AG10803 (cell line): ENCODE measurements at regions not wholly inside any gene's neighbourhood (a gene's known extent, or its start where the extent isn't known, plus 50 kb on each side); places are given as distances from the start of the nearest gene placed in this dataset.

Source experiments
- DNase-seq: peaks from one replicate; pipeline ENCODE4 v3.0.0; 2010; ENCODE audit warnings: low read depth
- H3K4me3 ChIP-seq: 2 replicates; pipeline ENCODE4 v1.5.1; 2011; ENCODE audit warnings: mild to moderate bottlenecking, low read length, control low read depth
- TF ChIP-seq, protein P1 (sequence below): conservative IDR thresholded peaks from 2 replicates; pipeline ENCODE4 v1.5.1; 2011; ENCODE audit warnings: mild to moderate bottlenecking, low read length, control low read depth, inconsistent platforms

DNA sequence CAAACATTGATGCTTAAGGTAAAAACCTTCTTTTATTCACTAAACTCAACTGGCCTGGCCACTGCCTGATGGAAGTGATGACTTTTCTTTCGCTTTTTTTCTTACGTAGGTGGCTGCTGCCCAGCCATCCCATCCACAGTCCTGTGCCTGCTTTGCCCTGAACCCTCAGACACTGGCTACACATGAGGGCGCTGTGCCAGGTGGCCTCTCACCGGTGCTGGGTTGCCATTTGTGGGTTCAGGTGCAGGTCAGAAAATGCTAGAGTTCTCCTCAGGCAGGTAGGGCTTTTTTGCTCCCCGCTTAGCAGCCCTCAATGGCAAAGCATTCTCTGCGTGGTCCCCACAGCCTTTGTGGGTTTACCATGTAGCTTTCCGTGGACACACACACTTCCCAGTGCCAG lies 88.3 kb upstream of the PRR23E start:
- no peak overlapping the region for H3K4me3 ChIP-seq
- TF ChIP-seq, protein P1, sequence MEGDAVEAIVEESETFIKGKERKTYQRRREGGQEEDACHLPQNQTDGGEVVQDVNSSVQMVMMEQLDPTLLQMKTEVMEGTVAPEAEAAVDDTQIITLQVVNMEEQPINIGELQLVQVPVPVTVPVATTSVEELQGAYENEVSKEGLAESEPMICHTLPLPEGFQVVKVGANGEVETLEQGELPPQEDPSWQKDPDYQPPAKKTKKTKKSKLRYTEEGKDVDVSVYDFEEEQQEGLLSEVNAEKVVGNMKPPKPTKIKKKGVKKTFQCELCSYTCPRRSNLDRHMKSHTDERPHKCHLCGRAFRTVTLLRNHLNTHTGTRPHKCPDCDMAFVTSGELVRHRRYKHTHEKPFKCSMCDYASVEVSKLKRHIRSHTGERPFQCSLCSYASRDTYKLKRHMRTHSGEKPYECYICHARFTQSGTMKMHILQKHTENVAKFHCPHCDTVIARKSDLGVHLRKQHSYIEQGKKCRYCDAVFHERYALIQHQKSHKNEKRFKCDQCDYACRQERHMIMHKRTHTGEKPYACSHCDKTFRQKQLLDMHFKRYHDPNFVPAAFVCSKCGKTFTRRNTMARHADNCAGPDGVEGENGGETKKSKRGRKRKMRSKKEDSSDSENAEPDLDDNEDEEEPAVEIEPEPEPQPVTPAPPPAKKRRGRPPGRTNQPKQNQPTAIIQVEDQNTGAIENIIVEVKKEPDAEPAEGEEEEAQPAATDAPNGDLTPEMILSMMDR: no peak
- DNase-seq: no peak

DNA sequence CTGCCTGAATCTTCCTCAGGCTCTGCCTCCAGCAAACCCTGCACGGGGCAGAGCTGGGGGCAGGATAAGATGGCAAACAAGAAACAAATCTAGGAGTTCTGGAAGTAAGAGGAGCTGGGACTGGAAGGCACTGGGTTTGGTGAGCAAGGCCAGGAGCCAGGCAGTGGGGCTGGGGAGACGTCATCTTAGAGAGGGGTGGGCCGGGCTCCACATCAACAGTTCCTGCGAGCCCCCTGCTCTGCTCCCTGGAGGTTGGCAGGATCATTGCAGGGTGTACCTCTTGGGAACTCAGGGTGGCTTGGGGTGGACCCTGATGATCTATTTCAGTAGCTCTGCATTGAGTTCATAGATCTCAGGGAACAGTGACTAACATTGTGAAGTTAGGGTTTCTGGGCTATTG lies 87.3 kb upstream of the PRR23E start:
- TF ChIP-seq, protein P1: no peak
- H3K4me3 ChIP-seq: no peak overlapping the region
- DNase-seq: no peak

DNA sequence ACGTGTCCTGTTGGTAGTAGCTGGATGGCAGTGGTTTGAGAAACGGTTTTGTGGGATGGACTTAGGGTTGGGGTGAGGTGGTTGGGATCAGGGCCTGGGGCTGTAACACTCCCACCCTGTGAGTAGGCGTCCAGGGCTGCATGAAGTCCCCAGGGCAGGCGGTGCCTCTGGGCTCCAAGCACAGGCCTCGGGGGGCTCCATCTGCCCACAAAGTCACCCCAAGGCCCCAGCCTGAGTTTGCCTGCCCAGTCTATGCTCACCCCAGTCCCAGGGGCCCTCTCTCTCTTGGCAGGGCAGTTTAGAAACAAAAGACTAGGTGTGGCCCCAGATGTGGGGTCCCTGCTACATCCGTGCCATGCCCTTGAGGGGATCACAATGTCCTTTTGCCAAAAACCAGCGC lies 86.9 kb upstream of the PRR23E start:
- H3K4me3 ChIP-seq: no peak overlapping the region
- TF ChIP-seq, protein P1: no peak

DNA sequence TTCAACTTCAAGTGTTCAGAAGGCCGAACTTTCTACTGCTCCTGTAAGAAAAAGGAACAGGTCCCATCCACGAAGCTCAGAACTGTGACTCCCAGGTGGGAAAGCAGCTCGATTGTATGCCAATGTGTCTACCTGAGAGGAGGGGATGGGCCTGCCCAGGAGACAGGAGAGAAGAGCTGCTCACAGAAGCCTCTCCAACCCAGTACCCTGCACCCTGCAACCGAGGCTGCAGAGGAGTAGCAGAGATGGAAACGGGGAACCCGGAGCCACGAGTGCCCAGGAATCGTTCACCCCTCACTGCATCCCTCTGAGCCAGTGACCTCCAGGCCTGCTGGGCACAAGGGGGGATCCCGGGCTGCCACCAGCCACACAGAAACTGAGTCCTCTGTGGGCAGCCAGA lies 86.5 kb upstream of the PRR23E start:
- no peak for DNase-seq
- TF ChIP-seq, protein P1: no peak
- H3K4me3 ChIP-seq: no peak overlapping the region

More for the DNA sequence above, 86.9 kb upstream of the PRR23E start:
- no peak for DNase-seq

DNA sequence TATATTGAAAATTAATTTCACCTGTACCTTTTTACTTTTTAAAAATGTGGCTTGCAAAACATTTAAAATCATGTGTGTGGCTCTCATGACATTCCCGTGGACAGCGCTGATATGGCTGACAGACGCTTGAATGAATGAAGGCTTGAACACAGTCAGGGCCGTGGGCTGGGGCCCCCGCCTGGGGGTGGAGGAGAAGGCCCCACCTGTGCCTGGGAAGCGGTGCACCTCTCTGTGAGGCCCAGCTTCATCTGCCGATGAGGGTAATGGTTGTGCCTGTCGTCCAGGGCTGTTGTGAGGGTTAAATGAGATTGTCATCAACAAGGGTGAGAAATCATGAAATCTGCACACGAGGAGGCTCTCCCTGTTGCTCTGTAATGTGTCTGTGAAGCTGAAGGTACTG lies 85.9 kb upstream of the PRR23E start:
- no peak for DNase-seq
- H3K4me3 ChIP-seq: no peak overlapping the region
- TF ChIP-seq, protein P1: no peak

DNA sequence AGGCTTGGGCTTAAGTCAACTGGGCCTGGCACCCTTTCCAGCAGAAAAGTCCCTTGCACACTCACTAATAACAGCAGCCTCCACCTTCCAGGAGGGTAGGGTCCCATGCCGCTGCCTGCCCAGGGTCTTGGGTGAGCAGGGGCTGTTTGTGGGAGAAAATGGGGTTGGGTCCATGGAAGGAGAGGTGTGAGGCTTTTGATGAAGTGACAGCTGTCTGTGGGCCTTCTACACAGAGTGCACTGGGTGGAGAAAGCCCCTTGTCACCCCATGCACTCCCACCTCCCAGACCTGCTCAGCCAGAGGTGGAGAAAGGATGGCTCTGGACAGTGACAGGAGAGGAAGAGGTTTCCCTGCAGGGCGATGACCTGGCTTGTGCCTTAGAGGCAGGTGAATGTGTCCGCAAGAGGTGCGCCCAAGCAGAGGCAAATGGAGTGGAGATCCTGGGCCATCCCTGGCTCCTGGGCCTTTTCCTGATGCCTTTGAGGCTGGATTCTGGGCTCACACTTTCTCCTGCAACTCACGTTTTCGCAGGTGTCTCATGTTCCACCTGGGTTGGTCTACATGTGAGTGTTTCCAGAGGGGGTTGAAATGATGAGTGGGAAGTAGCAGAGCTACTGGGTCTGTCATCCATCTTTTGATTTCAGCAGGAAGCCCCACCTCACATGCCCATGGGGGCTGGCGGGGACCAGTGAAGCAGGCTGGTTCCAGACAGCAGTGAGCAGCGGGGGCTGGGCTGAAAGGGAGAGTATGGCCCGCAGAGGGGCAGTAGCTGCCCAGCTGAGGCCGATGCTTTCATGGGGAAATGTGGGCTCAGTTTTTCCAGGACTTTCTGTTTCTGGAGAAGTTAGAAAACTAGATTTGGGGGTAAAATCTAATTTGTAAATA lies 85.2 kb upstream of the PRR23E start:
- no peak for DNase-seq
- no peak overlapping the region for H3K4me3 ChIP-seq
- TF ChIP-seq, protein P1: no peak

DNA sequence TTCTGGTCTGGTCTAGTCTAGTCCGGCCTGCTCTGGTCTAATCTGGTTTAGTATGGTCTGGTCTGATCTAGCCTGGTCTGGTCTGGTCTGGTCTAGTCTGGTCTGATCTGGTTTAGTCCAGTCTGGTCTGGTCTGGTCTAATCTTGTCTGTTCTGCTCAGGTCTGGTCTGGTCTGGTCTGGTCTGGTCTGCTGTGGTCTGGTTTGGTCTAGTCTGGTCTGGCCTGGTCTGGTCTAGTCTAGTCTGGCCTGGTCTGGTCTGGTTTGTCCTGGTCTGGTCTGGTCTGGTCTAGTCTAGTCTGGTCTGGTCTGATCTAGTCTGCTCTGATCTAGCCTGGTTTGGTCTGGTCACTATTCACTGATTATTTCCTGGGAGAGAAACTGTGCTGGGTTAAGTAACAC lies 84.1 kb upstream of the PRR23E start:
- TF ChIP-seq, protein P1: no peak
- no peak for DNase-seq
- H3K4me3 ChIP-seq: no peak overlapping the region
